HG02840 (cell line): ENCODE measurements at regions not wholly inside any gene's neighbourhood (a gene's known extent, or its start where the extent isn't known, plus 50 kb on each side); places are given as distances from the start of the nearest gene placed in this dataset.

Experiments used
- ATAC-seq: cut with Tn5 transposase; IDR thresholded peaks from one replicate; pipeline ENCODE4 v1.9.1; 2021; ENCODE audit warnings: mild to moderate bottlenecking, moderate library complexity, moderate number of reproducible peaks; ENCODE audit not compliant: unreplicated experiment, low FRiP score

- no peak for ATAC-seq
These were observed 52.2 kb upstream of the SPACA1 start for GRCh38 chr6:87995461-87995860.

- ATAC-seq, result no peak
These were observed 54.3 kb upstream of the SPACA1 start for GRCh38 chr6:87993356-87993755.

GRCh38 chr6:87990871-87991270 lies 56.8 kb upstream of the SPACA1 start:
- no peak for ATAC-seq

GRCh38 chr6:87982134-87982533 lies 65.5 kb upstream of the SPACA1 start:
- no peak for ATAC-seq

- ATAC-seq, result no peak
These were observed 67.9 kb upstream of the SPACA1 start for GRCh38 chr6:87979737-87980136.

- ATAC-seq, result no peak
These were observed 71.0 kb upstream of the SPACA1 start for GRCh38 chr6:87976616-87977015.

- no peak for ATAC-seq
These were observed 72.1 kb upstream of the SPACA1 start for GRCh38 chr6:87975561-87975960.

- no peak for ATAC-seq
These were observed 75.4 kb upstream of the SPACA1 start for GRCh38 chr6:87972279-87972678.

- no peak for ATAC-seq
These were observed 75.9 kb upstream of the SPACA1 start for GRCh38 chr6:87971605-87972262.

- ATAC-seq, result peak; percentile 65
These were observed 79.0 kb upstream of the SPACA1 start for GRCh38 chr6:87968435-87969278.

GRCh38 chr6:87965806-87966205 lies 81.8 kb upstream of the SPACA1 start:
- ATAC-seq, result no peak

GRCh38 chr6:87959083-87959482 lies 88.6 kb upstream of the SPACA1 start:
- no peak for ATAC-seq

- no peak for ATAC-seq
These were observed 95.9 kb upstream of the SPACA1 start for GRCh38 chr6:87951751-87952150.

GRCh38 chr6:87950614-87951013 lies 97.0 kb upstream of the SPACA1 start:
- ATAC-seq, result no peak

- no peak for ATAC-seq
These were observed 98.4 kb upstream of the SPACA1 start for GRCh38 chr6:87949194-87949593.

- ATAC-seq, result no peak
These were observed 101.0 kb upstream of the SPACA1 start for GRCh38 chr6:87946669-87947068.

GRCh38 chr6:87945966-87946365 lies 101.7 kb upstream of the SPACA1 start:
- no peak for ATAC-seq

GRCh38 chr6:87945181-87945580 lies 102.5 kb upstream of the SPACA1 start:
- no peak for ATAC-seq

- no peak for ATAC-seq
These were observed 103.1 kb upstream of the SPACA1 start for GRCh38 chr6:87944541-87944954.

- no peak for ATAC-seq
These were observed 104.5 kb upstream of the SPACA1 start for GRCh38 chr6:87943191-87943590.

GRCh38 chr6:87941556-87942358 lies 105.9 kb upstream of the SPACA1 start:
- no peak for ATAC-seq
